ENCODE measurements at regions not wholly inside any gene's neighbourhood (a gene's known extent, or its start where the extent isn't known, plus 50 kb on each side); places are given as distances from the start of the nearest gene placed in this dataset.
"Not testable (repeated sequence)": the region's sequence is repeated elsewhere in the genome, so short reads cannot be mapped to it uniquely, and the experiment has no call there.

DNA sequence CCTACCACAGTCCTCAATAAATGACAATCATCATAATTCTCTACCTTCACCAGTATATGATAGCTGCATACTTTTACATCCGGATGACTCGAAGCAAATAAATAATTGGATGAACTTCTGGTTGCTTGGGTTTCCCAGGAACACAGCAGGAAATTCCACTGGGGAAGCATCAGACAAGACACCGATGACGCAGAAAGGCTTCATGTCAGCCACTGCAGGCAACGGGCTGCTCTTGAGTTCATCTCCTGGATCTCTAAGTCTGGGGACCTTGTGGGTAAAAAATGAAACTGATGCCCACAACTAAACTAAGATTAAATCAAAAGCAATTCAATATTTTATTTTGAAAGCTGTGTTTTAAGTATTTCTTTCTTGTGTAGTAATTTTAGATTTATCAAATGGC lies 472.1 kb upstream of the C16orf82 start:
- no peak for DNase-seq (ENCODE audit: low read depth)

DNA sequence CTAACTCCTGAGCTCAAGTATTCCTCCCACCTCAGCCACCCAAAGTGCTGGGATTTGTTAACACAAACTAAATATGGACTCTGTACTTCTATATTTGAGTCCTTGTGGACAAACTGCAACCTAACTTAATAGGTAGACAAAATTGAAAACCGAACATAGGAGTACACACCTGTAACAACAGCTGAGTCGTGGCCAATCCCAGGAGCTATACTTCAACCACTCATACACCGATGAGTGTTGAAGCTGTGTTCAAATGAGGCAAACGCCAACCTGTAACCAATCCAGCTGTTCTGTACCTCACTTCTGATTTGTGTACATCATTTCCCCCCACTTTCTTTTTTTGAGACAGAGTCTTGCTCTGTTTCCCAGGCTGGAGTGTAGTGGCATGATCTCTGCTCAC lies 471.5 kb upstream of the C16orf82 start:
- DNase-seq (ENCODE audit: low read depth), result no peak

DNA sequence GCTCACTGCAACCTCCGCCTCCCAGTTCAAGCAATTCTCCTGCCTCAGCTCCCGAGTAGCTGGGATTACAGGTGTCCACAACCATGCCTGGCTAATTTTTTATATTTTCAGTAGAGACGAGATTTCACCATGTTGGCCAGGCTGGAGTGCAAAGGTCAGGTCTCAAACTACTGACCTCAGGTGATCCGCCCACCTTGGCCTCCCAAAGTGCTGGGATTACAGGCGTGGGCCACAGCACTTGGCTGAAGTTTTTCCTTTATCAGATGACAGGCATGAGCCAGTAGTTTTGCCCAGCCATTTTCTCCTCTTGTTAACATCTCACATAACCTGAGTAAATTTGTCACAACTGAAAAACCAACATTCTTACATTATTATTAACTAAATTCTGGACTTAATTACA lies 470.7 kb upstream of the C16orf82 start:
- DNase-seq (ENCODE audit: low read depth), result not testable (repeated sequence)

DNA sequence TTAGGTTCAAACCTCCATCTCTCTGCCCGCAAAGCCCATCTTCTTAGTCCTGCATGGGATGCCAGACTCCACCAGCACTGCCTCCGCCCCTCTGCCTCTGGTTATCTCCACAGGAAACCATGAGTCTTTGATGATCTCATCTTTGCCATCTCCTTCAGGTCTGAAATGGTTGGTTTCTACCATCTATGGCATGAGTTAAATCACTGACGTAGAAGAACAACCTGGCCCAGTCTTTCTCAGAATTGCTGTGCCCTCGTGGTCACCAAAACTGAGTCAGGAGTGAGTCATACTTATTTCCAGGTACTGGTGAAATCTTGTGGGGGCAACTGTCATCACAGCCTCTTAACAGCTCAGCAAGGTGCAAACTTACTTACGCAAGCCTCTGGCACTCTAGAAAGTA lies 468.7 kb upstream of the C16orf82 start:
- peak; percentile 23 for DNase-seq (ENCODE audit: low read depth)

DNA sequence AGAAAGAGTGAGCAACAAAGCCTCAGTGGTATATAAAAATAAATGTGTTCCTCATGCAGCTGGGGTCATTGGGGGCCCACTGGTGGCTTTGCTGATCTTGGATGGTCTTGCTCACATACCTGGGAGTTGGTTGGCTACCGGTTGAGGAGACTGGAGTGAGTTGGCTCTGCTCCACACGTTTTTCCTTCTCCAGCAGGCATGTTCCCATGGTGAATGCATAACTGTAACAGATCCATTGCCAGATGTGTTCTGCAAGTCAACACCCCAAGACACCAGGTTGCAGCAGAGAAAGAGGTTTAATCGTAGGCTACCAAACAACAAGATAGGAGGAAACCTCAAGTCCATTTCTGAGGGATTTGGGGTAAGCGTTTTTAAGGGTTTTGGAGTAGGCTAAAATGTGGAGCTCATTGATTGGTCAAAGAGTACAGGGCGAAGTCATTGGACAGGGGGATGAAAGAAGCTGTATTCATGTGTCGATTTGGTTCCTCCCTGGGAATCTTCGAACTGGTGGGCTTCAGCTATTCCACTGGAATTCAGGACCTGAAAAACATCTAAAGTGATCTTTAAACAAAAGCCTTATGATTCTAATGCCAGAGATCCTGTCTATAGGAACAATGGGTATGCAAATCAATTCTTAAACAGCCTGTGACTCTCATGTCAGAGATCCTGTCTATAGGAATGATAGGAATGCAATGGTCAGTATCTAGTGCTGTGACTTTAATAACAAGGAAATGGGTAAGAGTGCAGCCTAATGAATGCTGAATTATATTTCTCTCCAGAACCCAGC lies 467.5 kb upstream of the C16orf82 start:
- no peak for DNase-seq (ENCODE audit: low read depth)

DNA sequence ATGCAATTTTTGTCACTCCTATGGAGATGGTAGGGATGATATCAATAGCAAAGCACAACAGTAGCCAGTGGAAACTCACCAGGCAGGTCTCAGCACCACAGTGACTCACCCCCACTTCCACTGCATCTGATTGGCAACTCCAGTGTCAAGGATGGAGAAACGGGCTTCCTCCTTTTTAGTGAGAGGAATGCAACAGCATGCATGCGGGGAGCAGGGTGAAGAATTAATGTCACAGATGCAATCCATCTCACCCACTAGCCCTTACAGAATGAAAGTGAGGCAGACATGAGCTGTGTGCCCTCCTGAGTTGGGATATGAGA lies 467.0 kb upstream of the C16orf82 start:
- DNase-seq (ENCODE audit: low read depth), result no peak

DNA sequence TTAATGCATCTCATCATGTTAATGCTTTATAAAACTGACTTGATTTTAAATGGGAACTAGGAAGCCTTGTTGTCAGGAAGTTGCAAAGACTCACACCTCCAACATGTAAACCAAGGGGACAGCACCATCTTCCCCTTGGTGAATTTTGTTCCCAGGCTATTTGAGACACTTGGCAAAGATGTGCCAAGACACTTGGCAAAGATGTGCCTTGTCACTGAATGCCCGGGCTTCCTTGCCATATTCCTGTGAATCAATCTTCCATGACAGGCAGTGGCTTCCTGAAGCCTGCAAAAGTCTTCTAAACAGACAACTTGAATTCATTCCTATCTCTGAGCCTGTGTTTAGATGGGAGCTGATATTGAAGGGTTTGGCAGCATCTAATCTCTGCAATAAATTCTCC lies 465.4 kb upstream of the C16orf82 start:
- no peak for DNase-seq (ENCODE audit: low read depth)

DNA sequence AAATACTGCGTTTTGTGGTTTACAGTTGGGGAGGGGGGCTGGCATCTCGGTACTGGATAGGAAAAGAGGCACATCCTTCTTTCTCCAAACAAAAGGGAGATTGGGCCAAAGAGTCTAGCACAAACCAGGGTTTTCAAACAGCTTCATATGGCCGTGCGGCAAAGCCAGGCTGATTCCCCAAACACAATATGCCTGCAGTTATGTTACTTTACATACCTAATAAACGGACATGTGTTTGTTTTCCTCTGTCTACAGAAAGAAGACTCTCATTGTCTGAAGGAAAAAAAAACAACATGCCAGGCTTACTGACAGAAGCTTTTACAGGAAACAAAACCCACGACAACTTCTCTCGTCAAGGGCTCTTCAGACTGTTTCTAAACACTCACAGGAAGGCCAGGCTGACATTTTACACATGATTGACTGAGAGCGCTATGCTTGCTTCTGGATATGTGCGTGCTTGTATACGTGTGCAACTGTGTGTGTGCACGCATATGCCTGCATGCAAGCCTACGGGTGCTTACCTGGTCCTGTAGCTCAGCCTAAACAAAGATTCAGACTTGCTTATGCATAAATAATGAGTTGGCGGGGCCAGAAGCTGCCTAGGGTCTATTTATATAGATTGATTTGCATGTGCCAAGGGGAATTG lies 461.0 kb upstream of the C16orf82 start:
- no peak for DNase-seq (ENCODE audit: low read depth)

DNA sequence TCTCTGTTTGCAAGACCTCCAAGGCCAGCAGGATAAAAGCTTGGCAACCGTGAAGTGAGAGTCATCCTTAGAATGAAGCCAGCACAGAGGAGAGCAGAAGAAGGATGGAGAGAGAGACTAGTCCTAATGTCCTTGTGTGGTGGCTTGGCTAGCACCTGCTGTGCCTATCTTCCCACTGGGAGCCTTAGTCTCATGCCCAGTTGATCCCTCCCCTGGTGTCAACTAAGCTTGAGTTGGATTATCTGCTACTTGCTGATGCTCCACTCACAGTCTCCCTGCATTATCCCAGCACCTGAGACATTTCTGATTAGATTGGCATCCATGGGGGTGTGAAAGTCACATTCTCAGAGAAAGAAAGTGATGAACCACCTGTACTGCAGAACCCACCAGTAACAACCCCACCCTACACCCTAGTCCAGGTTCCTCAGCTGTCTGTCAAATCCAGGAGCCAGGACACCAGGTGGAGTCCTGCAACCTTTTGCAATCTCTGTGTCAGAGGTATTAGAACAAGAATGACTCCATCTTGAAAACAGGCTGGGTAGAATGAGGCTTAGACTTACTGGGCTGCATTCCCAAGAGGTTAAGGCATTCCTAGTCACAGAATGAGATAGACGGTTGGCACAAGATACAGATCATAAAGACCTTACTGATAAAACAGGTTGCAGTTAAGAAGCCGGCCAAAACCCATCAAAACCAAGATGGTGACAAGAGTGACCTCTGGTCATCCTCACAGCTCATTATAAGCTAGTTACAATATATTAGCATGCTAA lies 460.2 kb upstream of the C16orf82 start:
- no peak for DNase-seq (ENCODE audit: low read depth)

DNA sequence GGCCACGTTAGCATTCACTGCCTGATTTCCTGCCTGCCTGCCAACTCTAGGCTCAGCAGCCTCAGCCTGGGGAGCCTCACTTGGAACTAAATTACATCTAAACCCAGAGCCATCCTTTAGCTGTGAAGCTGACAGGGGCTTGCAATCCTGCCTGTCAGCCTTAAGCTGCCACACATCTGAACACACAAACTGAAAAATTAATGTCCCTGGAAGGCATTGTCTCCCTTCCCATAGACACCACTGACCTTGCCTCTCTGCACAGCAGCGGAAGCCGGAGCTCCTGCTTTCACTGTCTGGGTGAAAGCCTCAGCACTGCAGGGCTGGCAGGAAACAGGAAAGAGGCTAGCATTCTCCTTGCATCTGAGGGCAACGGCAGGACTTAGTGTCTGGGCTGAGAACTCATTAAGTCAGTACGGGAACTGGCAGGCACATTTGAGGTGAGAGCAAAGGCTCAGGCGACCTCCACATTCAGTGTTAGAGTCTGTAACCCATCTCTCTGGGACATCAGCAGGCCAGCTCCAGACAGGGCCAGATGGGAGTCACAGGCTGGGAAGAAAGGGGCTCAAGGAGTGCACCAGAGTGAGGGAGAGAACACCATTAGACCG lies 452.4 kb upstream of the C16orf82 start:
- no peak for DNase-seq (ENCODE audit: low read depth)

DNA sequence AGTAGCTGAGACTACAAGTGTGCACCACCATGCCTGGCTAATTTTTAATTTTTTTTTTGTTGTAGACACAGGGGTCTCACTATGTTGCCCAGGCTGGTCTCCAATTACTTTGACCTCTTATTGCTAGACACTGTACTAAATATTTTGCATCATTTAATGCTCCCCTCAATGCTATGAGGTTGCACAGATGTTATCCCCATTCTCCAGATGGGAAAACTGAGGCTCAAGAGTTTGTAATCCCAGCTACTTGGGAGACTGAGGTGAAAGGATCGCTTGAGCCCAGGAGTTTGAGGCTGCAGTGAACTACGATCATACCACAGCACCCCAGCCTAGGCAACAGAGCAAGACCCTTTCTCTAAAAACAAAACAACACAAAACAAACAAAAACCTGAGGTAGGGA lies 443.3 kb upstream of the C16orf82 start:
- no peak for DNase-seq (ENCODE audit: low read depth)

DNA sequence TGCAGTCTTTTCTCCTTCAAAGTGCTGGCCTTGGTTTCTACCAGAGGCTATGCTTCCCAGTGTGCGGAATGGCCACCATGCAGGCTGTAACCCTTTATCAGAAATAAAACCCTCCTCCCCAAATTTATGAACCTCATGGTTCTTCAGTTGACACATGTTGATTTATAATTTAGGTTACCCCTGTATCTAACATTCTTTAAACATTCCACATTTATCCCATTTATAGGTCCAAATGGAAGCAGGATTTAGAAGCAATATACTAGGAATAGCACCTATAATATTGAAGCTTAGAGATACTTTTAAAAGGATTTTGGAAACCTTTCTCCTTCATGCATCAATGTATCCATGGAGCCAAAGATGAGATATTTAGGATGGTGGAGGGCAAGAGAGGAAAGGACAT lies 438.8 kb upstream of the C16orf82 start:
- no peak for DNase-seq (ENCODE audit: low read depth)

DNA sequence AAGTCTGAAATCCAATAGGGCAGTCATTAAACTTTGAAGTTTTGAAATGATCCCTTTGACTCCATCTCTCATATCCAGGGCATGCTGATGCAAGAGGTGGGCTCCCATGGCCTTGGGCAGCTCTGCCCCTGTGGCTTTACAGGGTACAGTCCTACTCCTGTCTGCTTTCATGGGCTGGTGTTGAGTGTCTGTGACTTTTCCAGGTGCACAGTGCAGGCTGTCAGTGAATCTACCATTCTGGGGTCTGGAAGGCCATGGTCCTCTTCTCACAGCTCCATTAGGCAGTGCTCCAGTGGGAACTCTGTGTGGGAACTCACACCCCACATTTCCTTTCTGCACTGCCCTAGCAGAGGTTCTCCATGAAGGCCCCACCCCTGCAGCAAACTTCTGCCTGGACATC lies 435.4 kb upstream of the C16orf82 start:
- DNase-seq (ENCODE audit: low read depth), result not testable (repeated sequence)

DNA sequence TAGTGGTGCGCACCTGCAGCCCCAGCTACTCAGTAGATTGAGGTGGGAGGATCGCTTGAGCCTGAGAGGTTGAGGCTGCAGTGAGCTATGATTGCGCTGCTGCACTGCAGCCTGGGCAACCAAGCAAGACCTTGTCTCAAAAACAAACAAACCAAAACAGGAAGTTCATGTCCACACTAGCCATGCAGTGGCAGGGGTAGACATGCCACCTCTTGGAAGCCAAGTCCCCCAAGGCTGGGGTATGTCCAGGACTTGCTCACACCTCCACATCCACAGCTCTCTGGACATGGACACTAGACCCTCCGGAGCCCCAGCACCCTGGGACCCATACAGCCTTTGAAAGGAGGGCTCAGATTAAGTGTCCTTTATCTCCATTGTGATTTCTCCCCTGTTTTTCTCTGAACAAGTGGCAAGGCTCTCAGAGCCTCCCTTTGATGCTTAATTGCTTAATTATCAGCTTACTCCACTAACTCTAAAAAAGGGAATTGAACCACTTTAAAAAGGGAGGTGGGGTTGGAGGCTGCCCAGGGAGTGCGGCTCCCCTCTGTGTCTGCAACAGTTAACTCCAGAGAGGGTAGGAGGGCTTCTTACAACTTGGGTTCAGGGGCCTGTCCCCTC lies 424.6 kb upstream of the C16orf82 start:
- no peak for DNase-seq (ENCODE audit: low read depth)

DNA sequence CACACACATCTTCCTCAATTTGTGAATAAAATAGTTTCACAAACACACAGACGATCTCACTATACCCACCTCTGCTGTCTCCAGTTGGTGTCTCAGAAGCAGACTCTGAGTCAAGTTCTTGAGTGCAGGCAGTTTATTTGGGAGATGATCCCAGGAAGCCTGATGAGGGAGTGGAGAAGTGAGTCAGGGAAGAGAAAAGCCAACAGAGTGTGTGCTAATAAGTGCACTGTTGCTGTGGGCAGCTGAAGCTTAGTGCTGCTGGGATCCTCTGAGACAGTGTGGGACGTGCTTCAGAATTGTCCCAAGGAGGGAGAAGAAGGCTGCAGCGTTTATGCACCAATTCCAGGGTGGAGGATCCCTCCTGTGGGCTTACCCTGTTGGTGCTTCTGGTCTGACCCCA lies 423.2 kb upstream of the C16orf82 start:
- no peak for DNase-seq (ENCODE audit: low read depth)

DNA sequence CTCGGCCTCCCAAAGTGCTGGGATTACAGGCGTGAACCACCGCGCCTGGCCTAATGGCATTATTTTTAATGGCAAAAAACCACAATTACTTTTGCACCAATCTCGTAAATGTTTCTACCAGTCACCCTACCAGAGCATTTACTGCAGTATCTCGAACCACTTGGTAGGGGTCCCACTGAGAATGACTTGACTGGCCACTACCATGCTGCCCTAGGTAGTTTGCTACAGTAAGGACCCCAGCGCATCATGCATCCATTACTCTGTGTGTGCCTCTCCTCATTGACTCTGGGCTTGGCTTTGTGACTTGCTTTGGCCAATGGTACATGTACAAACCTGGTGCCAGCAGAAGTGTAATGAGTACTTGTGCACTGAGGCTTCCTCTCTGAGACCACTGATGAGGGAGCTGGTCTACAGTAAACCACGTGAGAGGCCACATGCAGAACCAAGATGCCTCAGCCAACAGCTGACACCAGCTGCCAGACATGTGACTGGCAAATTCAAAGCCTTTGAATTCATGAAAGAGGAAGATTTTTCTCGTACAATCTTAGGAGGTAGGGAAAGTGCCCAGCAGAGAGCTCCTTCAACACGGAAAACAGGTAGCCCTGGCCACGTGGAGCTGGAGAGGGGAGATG lies 421.7 kb upstream of the C16orf82 start:
- no peak for DNase-seq (ENCODE audit: low read depth)

DNA sequence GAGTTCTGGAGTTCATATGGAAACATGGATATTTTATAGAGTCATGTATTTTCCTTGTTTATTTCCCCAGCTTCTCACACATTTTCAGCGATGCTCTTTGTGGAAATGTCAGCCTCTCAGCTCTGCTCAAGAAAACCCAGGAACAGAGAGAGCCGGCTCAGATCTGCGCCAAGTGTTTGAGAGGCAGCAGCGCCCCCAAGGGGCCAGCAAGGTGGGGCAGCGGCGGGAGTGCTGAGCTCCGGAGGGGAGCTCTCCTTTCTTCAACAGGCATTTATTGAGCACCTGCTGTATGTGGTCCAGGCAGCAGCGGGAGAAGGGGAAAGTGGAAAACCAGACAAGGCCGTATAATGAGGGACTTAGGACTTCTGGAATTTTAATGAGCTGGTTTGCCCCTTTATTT lies 421.1 kb upstream of the C16orf82 start:
- peak; percentile 30 for DNase-seq (ENCODE audit: low read depth)

DNA sequence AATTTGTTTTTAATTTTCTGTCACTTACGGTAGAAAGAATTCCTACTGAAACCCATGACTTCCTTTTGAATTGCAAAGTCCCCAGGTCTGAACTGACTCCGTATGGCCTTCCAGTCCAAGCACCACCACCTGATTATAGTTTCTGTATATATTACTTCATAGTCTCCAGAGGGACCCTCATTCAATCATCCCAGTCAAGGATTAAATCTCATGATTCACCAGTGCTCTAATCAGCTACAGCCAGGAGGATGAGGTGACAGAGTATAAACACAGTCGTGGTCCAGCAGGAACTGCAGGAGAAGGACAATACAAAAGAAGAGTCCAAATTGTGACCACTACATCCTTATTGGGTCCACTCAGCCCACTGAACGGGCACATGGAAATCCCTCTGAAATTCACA lies 418.9 kb upstream of the C16orf82 start:
- DNase-seq (ENCODE audit: low read depth), result no peak

DNA sequence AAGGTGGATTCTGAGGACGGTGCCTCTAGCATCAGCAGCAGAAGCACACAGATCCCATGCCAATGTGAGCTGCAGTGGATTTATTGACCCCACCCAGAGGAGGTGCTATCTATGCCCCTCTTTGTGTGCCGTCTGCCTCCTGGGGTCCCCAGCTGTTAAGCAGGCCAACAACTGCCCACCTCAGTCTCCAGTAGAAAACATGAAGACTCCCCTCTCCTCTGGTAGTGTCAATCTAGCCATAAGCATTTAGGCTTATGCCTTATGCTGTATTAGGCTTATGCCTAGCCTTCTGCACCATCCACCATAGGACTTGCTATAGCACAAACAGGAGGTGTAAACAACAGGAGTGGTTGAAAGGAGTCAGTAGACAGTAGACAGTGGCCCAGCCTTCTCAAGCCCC lies 417.9 kb upstream of the C16orf82 start:
- DNase-seq (ENCODE audit: low read depth), result no peak

DNA sequence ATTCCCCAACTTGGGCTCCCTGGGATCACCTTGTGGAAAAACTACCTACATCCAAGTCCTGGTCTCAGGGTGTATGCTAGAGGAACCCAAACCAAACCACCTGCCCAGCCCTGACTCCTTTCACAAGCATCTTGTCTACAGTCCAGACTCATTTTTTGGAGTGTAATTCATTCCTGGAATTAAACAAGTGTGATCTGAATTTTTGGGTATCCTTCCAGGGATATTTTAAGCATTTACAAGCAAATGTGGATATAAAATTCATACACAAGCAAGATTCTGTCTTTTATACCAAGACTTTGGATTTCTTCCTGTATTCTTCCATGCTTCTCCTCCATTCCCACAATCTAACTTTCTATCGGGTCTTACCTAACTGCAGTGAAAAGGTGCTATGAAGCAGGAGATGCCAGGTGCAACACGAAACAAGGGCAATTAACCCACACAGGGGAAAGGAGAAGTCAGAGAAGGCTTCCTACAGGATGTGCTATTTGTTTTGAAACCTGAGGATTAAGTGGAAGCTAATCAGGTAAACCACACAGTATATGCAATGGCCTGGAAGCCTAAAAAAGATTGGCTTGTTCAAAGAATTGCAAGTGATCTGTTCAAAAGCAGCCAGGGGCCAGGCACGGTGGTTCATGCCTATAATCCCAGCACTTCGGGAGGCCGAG lies 417.2 kb upstream of the C16orf82 start:
- no peak for DNase-seq (ENCODE audit: low read depth)

DNA sequence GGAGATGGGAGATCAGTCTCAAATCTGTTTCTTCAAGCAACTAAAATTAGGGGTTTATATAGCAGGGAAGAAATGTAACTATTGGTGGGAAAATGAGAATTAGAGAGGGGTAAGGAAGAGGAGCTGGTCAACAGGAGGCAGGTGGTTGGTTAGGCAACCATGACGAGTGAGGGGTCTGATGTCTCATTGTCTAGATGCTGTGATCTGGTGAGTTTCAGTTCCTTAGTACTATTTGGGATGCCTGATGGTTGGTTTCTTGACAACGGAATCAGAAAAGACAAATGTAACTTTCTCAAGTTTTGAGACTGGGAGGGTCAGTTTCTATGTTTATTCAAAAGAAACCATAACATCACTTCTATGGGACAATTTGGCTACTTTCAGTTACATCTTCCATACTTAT lies 415.3 kb upstream of the C16orf82 start:
- DNase-seq (ENCODE audit: low read depth), result no peak
